Suprapubic skin (tissue), 4 donors: ENCODE measurements at regions not wholly inside any gene's neighbourhood (a gene's known extent, or its start where the extent isn't known, plus 50 kb on each side); places are given as distances from the start of the nearest gene placed in this dataset.

ENCODE experiments used
- CTCF ChIP-seq, 2 donors: fragments of 200-600 bp in 1 of 2; fragments of 450-650 bp in 1 of 2; sonication (generic) in 1 of 2; IDR thresholded peaks; one replicate each; pipeline ENCODE4 v1.5.1; 2016 to 2019; ENCODE audit warnings: antibody characterized with exemption in 2 of 2, mild to moderate bottlenecking in 1 of 2, moderate library complexity in 1 of 2
- POLR2A ChIP-seq, 2 donors: fragments of 450-650 bp; IDR thresholded peaks; one replicate each; pipeline ENCODE4 v1.6.1; 2017; ENCODE audit warnings: antibody characterized with exemption in 2 of 2, mild to moderate bottlenecking in 2 of 2, moderate library complexity in 2 of 2
- POLR2AphosphoS5 ChIP-seq, 3 donors: sonication (generic); formaldehyde crosslinking; IDR thresholded peaks; one replicate each; pipeline ENCODE4 v1.6.1; 2017; ENCODE audit warnings: antibody characterized with exemption in 3 of 3

DNA sequence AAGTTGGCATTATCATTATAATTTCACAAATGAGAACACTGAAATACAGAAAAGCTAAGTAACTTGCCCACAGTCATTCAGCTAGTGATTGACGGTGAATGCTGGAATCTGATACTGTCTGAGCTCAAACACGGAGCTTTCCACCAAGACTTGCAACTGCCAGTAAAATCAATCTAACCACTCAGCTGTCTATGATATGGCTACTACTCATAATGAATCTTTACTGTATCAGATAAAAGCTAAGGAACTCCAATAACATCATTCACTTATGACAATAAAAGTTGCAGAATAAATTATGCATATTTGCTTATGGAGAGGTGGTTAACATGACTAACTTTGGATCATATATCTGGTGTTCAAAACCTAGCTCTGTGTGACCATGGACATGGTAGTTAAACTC, 279.4 kb upstream of the NXPH2 start:
- no peak for TF ChIP-seq CTCF (IDR thresholded peaks at IDR 0.05)
- TF ChIP-seq POLR2A (IDR thresholded peaks at IDR 0.05), result no peak
- no peak for TF ChIP-seq POLR2AphosphoS5 (IDR thresholded peaks at IDR 0.05)
